ENCODE measurements at regions not wholly inside any gene's neighbourhood (a gene's known extent, or its start where the extent isn't known, plus 50 kb on each side); places are given as distances from the start of the nearest gene placed in this dataset.

DNA sequence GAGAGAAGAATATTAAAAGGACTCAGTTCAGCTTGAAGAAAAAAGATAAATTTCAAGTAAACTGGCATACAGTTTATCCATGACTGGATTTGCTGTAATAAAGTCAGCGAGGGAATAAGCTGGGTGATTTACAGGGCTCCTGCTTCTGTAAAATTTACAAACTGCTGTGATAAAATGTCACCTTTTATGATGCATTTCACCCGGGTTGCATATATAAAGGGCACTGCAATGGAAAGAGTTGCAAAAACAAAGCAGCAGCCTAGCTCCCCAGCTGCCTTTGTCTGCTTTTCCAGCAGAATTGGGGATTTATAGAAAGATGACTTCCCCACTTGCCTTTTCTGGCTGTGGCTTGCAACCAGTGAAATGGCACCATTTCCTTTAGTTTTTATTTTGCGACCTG, 132.5 kb upstream of the LHCGR start:
- no CpG with 5 or more reads among the region's 3 CpGs for WGBS (ENCODE audit: extremely low coverage, insufficient read length, low lambda C conversion rate)

More for the DNA sequence above, 132.5 kb upstream of the LHCGR start:
- Histone ChIP-seq H3K23ac (ENCODE audit: insufficient read length, low read depth, low read length) (no peak overlapping the region), H3K4ac (ENCODE audit: low read depth, low read length) (no peak overlapping the region), H3K18ac (ENCODE audit: insufficient read length, low read depth, low read length) (no peak overlapping the region), H2BK12ac (ENCODE audit: insufficient read length, low read depth, low read length) (no peak overlapping the region), H4K5ac (ENCODE audit: insufficient read length, low read depth, low read length) (no peak overlapping the region), H4K8ac (replicated peaks; ENCODE audit: insufficient read length, low read depth, low read length) (no peak overlapping the region), H3K9me3 (ENCODE audit: control insufficient read depth, low read depth, low read length) (no peaks in the 10 kb centered on the region), H2BK5ac (ENCODE audit: insufficient read length, low read length) (no peak overlapping the region), H2BK15ac (ENCODE audit: low read depth, low read length) (no peak overlapping the region), H2BK20ac (ENCODE audit: low read depth, low read length, poor library complexity, severe bottlenecking) (no peak overlapping the region), H2AK5ac (ENCODE audit: insufficient read length, low read length) (no peak overlapping the region), H2BK120ac (ENCODE audit: low read depth, low read length, poor library complexity, severe bottlenecking) (no peak overlapping the region), H3K9ac (ENCODE audit: extremely low read depth, insufficient read length, low read length) (no peak overlapping the region), H3K27ac (ENCODE audit: insufficient read length, low read depth, low read length) (no peak overlapping the region), H3K4me2 (ENCODE audit: insufficient read depth, insufficient read length, low read length) (no peak overlapping the region), H3T11ph (ENCODE audit: low read length) (no peak overlapping the region), H4K91ac (ENCODE audit: insufficient read length, low read depth, low read length) (no peak overlapping the region), H3K23me2 (ENCODE audit: insufficient read length, low read depth, low read length, poor library complexity, severe bottlenecking) (no peaks in the 10 kb centered on the region), H3K79me2 (ENCODE audit: insufficient read depth, low read length) (no peaks in the 10 kb centered on the region), H4K20me1 (ENCODE audit: control insufficient read depth, insufficient read depth, insufficient read length) (no peaks in the 10 kb centered on the region), H3K56ac (ENCODE audit: insufficient read length, low read depth, low read length) (no peak overlapping the region), H3K14ac (ENCODE audit: insufficient read depth, low read length) (no peak overlapping the region), H3K27me3 (ENCODE audit: insufficient read depth, low read length) (no peaks in the 10 kb centered on the region), H3K79me1 (ENCODE audit: insufficient read depth, low read depth, low read length, poor library complexity, severe bottlenecking) (no peaks in the 10 kb centered on the region), H2AFZ (ENCODE audit: low read length) (no peak overlapping the region), H3K4me1 (ENCODE audit: insufficient read depth, low read length) (no peaks in the 10 kb centered on the region; the same call in 1 of the 2 replicates)
- H3K27me3 Mint-ChIP-seq (ENCODE audit: low read depth), result no peaks in the 10 kb centered on the region; the same call in none of the 2 replicates
- peaks cover 7 to 12% of the 10 kb centered on the region in 2 experiments for H3K4me1 Mint-ChIP-seq
- no peak for DNase-seq
- H3K36me3 Mint-ChIP-seq (ENCODE audit: insufficient read depth in 1 of 3, low read depth in 3 of 3), result peaks cover 0 to 5% (median 0%) of the 10 kb centered on the region in 3 experiments; a peak in 2 of 7 replicates
- H3K4me3 Mint-ChIP-seq, result no peak overlapping the region
- H3K9me3 Mint-ChIP-seq, result peaks cover 0 to 5% of the 10 kb centered on the region in 2 experiments; a peak in 3 of 5 replicates
- no peak overlapping the region for H3K27ac Mint-ChIP-seq
- TF ChIP-seq, protein P1, sequence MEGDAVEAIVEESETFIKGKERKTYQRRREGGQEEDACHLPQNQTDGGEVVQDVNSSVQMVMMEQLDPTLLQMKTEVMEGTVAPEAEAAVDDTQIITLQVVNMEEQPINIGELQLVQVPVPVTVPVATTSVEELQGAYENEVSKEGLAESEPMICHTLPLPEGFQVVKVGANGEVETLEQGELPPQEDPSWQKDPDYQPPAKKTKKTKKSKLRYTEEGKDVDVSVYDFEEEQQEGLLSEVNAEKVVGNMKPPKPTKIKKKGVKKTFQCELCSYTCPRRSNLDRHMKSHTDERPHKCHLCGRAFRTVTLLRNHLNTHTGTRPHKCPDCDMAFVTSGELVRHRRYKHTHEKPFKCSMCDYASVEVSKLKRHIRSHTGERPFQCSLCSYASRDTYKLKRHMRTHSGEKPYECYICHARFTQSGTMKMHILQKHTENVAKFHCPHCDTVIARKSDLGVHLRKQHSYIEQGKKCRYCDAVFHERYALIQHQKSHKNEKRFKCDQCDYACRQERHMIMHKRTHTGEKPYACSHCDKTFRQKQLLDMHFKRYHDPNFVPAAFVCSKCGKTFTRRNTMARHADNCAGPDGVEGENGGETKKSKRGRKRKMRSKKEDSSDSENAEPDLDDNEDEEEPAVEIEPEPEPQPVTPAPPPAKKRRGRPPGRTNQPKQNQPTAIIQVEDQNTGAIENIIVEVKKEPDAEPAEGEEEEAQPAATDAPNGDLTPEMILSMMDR (conservative IDR thresholded peaks at IDR 0.05), result no peak
